Kidney glomerular epithelial cell (primary cell): ENCODE measurements at regions not wholly inside any gene's neighbourhood (a gene's known extent, or its start where the extent isn't known, plus 50 kb on each side); places are given as distances from the start of the nearest gene placed in this dataset.
A peak's percentile ranks its signal among the peaks of the same experiment; 100 is the strongest.

Experiments used
- DNase-seq: peaks from one replicate; lab custom pipeline; 2025; lab: John Stamatoyannopoulos, UW

- DNase-seq: no peak
Observed at GRCh38 chr5:38719403-38719802, 126.4 kb upstream of the OSMR start.

- peak; percentile 30 for DNase-seq
Observed at GRCh38 chr5:38719916-38720315, 125.9 kb upstream of the OSMR start.

DNA sequence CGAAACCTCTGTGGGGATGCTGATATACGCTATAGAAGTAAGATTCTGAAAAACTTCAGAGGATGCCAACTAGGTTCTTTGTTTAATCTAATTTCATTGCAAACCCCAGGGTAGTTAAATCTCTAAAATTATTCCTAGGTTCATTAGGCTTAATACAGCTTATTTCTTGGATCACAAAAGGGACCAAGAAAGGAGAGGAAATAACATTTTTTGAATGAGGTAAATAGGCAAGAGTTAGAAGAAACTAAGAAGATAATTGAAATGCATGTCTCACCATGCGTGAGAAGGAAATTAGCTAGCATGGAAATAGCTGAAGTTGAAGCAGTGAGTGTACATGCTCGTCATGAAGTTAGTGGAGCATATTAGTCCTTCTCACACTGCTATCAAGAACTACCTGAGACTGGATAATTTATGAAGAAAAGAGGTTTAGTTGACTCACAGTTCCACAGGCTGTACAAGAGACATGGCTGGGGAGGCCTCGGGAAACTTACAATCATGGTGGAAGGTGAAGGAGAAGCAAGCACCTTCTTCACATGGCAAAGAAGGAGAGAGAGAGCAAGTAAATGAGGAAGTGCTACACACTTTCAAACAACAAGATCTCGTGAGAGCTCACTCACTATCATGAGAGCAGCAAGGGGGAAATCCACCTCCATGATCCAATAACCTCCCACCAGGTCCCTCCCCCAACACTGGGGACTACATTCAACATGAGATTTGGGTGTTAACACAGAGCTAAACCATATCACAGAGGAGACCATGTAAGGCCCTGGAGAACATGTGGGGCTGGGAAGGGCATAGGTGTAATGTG, 125.1 kb upstream of the OSMR start:
- peak; percentile 10 for DNase-seq

DNA sequence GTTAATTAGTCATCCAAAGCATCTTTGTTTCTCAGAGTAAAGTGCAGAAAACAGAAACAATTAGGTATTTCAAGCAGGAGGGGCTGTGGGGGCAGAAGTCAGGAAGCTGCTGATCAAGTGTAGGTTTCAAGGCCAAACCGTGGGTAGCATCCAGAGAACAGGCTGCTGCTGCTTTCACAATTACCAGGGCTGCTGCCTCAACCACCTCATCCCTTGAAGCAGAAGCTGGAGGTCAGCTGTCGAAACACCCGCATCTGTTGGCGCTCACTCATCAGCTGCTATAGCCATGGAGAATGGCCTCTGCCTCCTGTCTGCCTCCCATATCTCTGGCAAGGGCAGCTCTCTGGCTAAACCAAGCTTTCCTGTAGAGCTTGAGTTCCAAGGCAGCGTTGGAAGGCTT, 122.9 kb upstream of the OSMR start:
- no peak for DNase-seq

- DNase-seq: no peak
Observed at GRCh38 chr5:38723426-38723825, 122.4 kb upstream of the OSMR start.

DNA sequence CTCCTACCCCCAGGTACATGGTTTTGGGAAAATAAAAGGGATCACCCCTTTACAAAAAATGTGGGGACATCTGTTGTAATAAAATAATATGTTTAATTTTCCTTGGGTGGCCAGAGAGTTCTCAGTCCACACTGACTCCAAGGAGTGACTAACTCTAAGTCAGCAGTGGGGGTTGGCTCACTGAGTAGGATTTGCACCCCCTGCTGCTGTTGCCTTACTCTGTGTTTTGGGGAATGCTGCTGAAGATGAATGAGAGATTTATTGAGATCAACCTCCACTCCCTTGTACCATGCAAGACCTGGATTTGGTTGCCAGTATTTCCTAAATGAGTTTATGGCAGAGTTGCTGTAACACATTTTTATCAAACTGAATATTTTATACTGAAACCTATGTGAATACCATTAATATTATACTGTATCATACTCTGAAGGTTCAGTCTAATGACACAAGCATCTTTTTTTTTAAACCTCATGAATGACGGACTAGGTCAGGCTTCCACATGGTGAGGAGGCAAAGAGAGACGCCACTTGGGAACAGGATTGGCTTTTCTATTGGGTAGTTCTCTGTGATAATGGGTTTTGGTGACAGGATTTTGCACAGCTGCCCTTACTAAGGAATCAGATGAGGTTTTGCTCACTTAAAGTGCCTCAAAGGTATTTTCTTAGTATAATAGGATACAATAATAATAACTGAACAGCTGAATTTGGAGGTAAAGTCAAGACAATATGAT, 121.3 kb upstream of the OSMR start:
- DNase-seq: no peak

DNA sequence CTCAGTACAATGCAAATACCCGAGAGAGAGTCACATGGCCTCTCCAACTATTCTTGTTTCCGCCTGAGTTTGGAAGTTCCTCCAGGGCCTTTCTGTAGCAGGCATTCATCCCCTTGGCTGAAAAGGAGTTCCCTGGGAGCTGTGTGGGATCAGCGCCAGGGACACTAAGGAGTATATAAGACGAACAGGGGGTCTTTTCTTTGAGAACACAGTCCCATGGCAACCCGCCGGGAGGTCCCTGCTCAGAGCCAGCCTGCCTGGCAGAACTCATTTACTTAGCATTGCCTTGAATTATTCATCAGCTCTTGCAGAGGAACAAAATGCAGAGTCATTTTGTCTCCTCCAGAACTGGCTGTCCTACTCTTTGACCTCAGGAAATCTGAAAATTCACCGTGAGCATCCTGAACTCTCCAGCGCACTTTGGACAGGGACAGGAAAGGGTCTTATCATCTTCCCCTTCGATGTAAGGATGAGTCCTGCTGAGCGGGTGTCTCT, 120.4 kb upstream of the OSMR start:
- no peak for DNase-seq

DNA sequence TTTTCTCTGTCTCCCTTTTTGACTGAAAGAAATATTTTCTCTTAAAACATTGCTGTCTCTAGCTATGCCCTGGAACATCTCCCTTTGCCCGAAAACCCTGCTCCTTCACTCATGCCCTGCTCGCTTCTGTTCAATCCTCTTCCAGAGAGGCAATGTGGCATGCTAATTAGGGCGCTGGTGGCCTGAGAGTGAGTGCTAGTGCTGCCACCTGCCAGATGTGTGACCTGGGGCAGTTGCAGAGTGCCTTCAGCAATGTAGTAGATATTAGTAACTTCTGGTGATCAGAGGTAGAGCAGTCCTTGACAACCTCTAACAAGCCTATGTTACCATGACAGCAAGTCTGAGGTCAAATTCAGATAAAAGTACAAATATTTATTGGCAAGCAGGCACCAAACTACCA, 119.5 kb upstream of the OSMR start:
- DNase-seq: no peak

- DNase-seq: no peak
Observed at GRCh38 chr5:38728029-38728428, 117.8 kb upstream of the OSMR start.

GRCh38 chr5:38731461-38731860, 114.4 kb upstream of the OSMR start:
- DNase-seq: no peak

GRCh38 chr5:38734353-38734752, 111.5 kb upstream of the OSMR start:
- DNase-seq: no peak

GRCh38 chr5:38736089-38736488, 109.7 kb upstream of the OSMR start:
- DNase-seq: no peak

DNA sequence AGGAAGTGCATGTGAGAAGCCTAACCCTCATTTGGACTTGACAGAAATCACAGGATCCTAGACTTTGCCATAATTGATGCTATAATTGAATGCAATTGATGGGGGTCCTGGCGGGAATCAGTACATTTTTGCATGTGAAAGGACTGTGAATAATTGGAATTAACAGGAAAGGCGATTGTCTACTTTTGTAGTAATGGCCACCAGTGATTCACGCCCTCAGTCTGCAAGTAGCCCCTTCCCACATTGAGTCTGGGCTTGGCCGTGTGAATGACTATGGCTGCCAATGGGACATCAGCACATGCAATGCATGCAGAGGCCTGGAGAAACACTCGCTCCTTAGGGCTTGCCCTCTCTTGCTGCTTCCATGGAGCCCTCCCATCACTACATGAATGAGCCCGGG, 107.8 kb upstream of the OSMR start:
- no peak for DNase-seq

DNA sequence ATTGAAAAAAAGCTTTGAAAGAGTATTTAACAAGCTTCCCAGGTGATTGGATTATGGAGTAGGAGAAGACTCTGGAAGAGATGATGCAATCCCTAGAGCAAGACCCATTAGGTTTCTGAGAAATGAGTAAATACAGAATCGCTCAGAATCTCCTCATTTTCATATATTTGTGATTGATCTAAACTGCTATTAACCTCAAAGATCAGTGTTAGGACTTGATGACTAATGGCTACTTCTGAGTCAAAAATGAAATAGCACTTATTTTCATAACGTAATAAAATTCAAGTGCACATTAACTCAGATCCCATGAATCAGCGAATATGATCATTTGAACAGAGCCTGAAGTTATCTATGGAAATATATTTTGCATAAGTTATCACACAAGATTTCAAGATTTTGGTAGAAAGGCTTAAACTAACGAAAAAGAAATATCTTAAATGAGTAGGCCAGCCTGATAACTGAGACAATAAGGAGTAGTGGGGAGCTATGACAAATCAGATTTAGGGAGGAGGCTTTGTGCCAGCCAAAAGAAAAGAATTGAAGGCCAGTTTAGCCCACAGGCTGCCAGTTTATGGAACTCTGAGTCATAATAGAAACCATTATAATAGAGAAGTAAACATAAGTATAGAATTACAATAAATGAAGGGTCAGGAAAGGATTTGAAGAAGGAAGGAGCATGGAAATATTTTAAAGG, 106.7 kb upstream of the OSMR start:
- no peak for DNase-seq

GRCh38 chr5:38739705-38740045, 106.1 kb upstream of the OSMR start:
- DNase-seq: no peak

- no peak for DNase-seq
Observed at GRCh38 chr5:38742821-38743220, 103.0 kb upstream of the OSMR start.

- no peak for DNase-seq
Observed at GRCh38 chr5:38743562-38743961, 102.2 kb upstream of the OSMR start.

- DNase-seq: no peak
Observed at GRCh38 chr5:38745836-38746732, 99.7 kb upstream of the OSMR start.

GRCh38 chr5:38749861-38750260, 96.0 kb upstream of the OSMR start:
- DNase-seq: no peak

- DNase-seq: no peak
Observed at GRCh38 chr5:38751103-38751502, 94.7 kb upstream of the OSMR start.

DNA sequence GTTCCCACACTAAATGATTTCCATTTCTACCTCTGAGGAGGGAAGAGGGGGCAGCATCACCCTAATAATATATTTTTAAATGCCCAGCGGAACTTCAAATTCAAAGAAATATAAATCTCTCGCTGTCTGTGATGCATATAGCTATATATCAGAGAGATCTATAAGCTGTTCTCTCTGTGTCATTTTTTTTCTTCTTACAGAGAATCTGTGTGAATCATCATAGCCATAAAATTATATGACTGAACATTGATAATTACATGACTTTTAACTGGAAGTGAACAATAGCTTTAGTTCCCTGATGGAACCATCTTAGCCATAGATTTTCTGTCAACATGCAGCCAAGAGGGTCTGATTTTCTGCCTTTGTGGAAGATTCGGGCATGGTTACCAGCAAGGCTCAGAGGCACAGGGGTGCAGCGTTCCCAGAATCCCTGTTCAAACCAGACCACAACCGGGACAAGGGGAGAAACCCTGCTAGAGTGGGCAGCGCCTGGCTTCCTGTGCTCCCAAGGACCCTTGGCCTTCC, 93.7 kb upstream of the OSMR start:
- DNase-seq: no peak

DNA sequence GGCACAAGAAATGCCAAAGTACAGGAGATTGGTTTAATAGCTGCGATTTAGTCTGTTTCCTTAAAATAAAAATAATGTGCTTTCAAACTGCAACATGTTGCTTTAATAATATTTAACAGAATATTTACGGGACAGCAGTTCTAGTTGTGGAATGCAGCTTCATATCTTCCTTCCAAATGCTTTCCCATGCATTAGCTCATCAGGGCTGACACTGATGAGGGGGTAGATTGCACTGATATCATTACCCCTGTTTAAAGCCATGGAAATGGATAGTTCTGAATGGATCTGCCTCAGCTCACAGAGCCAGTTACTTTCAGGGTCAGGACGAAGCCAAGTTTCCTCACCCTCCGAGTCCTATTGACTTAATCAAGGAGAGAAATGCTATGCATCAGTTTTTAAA, 93.2 kb upstream of the OSMR start:
- no peak for DNase-seq
